H1 (cell line): ENCODE measurements at regions not wholly inside any gene's neighbourhood (a gene's known extent, or its start where the extent isn't known, plus 50 kb on each side); places are given as distances from the start of the nearest gene placed in this dataset.

Experiments used
- CTCF ChIA-PET: fragments of 300-600 bp; sonication (Branson Sonifier 250); formaldehyde crosslinking; loops from one replicate; lab custom pipeline; 2021; ENCODE audit not compliant: partially characterized antibody; lab: Charles Lee
- POLR2A ChIA-PET: fragments of 300-600 bp; sonication (Branson Sonifier 250); formaldehyde crosslinking; loops from one replicate; lab custom pipeline; 2021; ENCODE audit warnings: inconsistent platforms; ENCODE audit not compliant: partially characterized antibody; lab: Charles Lee
- DNase-seq, 2 experiments: peaks; one replicate each; pipeline versions ENCODE4 v3.0.0 to v3.0.0-alpha.2; 2010 to 2022; ENCODE audit warnings: low spot score in 2 of 2, low read depth in 1 of 2, mixed read lengths in 1 of 2
- FAIRE-seq: peaks from 2 replicates; lab custom pipeline; 2011; peaks lifted over from hg19 to GRCh38; lab: Jason Lieb, UNC
- H2AFZ ChIP-seq: 2 replicates; pipeline ENCODE4 v1.8.1; 2012; ENCODE audit warnings: low read length, inconsistent platforms
- H2AK5ac ChIP-seq: 2 replicates; pipeline ENCODE4 v1.6.1; 2013; ENCODE audit warnings: low read depth, low read length
- H2BK120ac ChIP-seq: replicated peaks from 2 replicates; pipeline ENCODE3; 2013; ENCODE audit warnings: low read depth, low read length, inconsistent platforms
- H2BK12ac ChIP-seq: 2 replicates; pipeline ENCODE4 v1.6.1; 2013; ENCODE audit warnings: low read depth, low read length
- H2BK15ac ChIP-seq: 2 replicates; pipeline ENCODE4 v1.6.1; 2013; ENCODE audit warnings: low read length
- H2BK20ac ChIP-seq: 2 replicates; pipeline ENCODE4 v1.6.1; 2013; ENCODE audit warnings: low read length
- H2BK5ac ChIP-seq: 2 replicates; pipeline ENCODE4 v1.6.1; 2013; ENCODE audit warnings: low read depth, low read length
- H3K14ac ChIP-seq: 2 replicates; pipeline ENCODE4 v1.6.1; 2013; ENCODE audit warnings: inconsistent platforms; ENCODE audit not compliant: insufficient read length
- H3K18ac ChIP-seq: 2 replicates; pipeline ENCODE4 v1.6.1; 2013; ENCODE audit warnings: low read length; ENCODE audit errors: extremely low read depth
- H3K23ac ChIP-seq: 2 replicates; pipeline ENCODE4 v1.6.1; 2013; ENCODE audit warnings: inconsistent platforms; ENCODE audit not compliant: insufficient read length
- H3K23me2 ChIP-seq: 2 replicates; pipeline ENCODE4 v1.6.1; 2013; ENCODE audit warnings: low read depth, low read length
- H3K27ac ChIP-seq: 2 replicates; pipeline ENCODE4 v1.6.1; 2011; ENCODE audit warnings: low read depth, low read length, inconsistent platforms
- H3K27me3 ChIP-seq, 4 experiments: replicated peaks in 1 of 4; 1 replicate in 1 of 4; 2 replicates in 3 of 4; pipeline versions ENCODE4 v1.6.1 to v1.8.1; 2011 to 2013; ENCODE audit warnings: low read length in 3 of 4, mild to moderate bottlenecking in 3 of 4, inconsistent platforms in 2 of 4, mixed read lengths in 2 of 4, moderate library complexity in 1 of 4; ENCODE audit not compliant: control insufficient read depth in 3 of 4, insufficient read depth in 3 of 4; ENCODE audit errors: extremely low read depth in 1 of 4
- H3K36me3 ChIP-seq, 4 experiments: 2 replicates each; pipeline versions ENCODE4 v1.6.1 to v1.8.1; 2011 to 2013; ENCODE audit warnings: mild to moderate bottlenecking in 4 of 4, low read length in 3 of 4, moderate library complexity in 2 of 4, control low read depth in 1 of 4, inconsistent platforms in 1 of 4; ENCODE audit not compliant: insufficient read depth in 4 of 4, control insufficient read depth in 2 of 4
- H3K4ac ChIP-seq: replicated peaks from 2 replicates; pipeline ENCODE3; 2013; ENCODE audit warnings: low read length, low read depth, mixed read lengths, inconsistent platforms; ENCODE audit not compliant: insufficient read length
- H3K4me1 ChIP-seq, 4 experiments: replicated peaks in 1 of 4; 1 replicate in 1 of 4; 2 replicates in 3 of 4; pipeline versions ENCODE4 v1.6.1 to v1.8.1; 2011 to 2013; ENCODE audit warnings: low read length in 3 of 4, inconsistent platforms in 2 of 4, mixed read lengths in 1 of 4; ENCODE audit not compliant: insufficient read depth in 4 of 4, control insufficient read depth in 3 of 4
- H3K4me2 ChIP-seq, 2 experiments: 2 replicates each; pipeline versions ENCODE4 v1.6.1 to v1.8.1; 2011 to 2013; ENCODE audit warnings: low read depth in 2 of 2, low read length in 2 of 2, control low read depth in 1 of 2, inconsistent platforms in 1 of 2, mild to moderate bottlenecking in 1 of 2; ENCODE audit not compliant: insufficient read depth in 1 of 2
- H3K4me3 ChIP-seq, 4 experiments: fragments of 200-600, 300-600 bp in 1 of 4; sonication (generic), shearing (Covaris generic), sonication (Bioruptor Twin) in 1 of 4; 2 replicates each; pipeline versions ENCODE4 v1.5.1 to v1.8.1; 2011 to 2016; ENCODE audit warnings: low read length in 4 of 4, low read depth in 3 of 4, control low read depth in 2 of 4, inconsistent platforms in 2 of 4, mild to moderate bottlenecking in 2 of 4, mixed read lengths in 1 of 4, moderate library complexity in 1 of 4; ENCODE audit not compliant: insufficient read depth in 2 of 4; ENCODE audit errors: extremely low read depth in 1 of 4
- H3K56ac ChIP-seq: replicated peaks from 2 replicates; pipeline ENCODE3; 2013; ENCODE audit warnings: low read depth, mild to moderate bottlenecking, mixed read lengths, low read length, inconsistent platforms; ENCODE audit not compliant: insufficient read length
- H3K79me1 ChIP-seq: 2 replicates; pipeline ENCODE4 v1.6.1; 2013; ENCODE audit warnings: low read depth, low read length, control low read depth
- H3K79me2 ChIP-seq, 2 experiments: 2 replicates each; pipeline versions ENCODE4 v1.6.1 to v1.8.1; 2012 to 2013; ENCODE audit warnings: low read length in 2 of 2, mild to moderate bottlenecking in 2 of 2, inconsistent platforms in 1 of 2; ENCODE audit not compliant: insufficient read depth in 2 of 2, control insufficient read depth in 1 of 2
- H3K9ac ChIP-seq, 4 experiments: replicated peaks in 1 of 4; 1 replicate in 1 of 4; 2 replicates in 3 of 4; pipeline versions ENCODE4 v1.6.1 to v1.8.1; 2011 to 2013; ENCODE audit warnings: low read depth in 3 of 4, low read length in 3 of 4, control low read depth in 2 of 4, mild to moderate bottlenecking in 2 of 4, moderate library complexity in 2 of 4, inconsistent platforms in 1 of 4; ENCODE audit errors: extremely low read depth in 1 of 4
- H3K9me3 ChIP-seq, 2 experiments: 2 replicates each; pipeline versions ENCODE4 v1.6.1 to v1.8.1; 2012 to 2013; ENCODE audit warnings: mild to moderate bottlenecking in 2 of 2, moderate library complexity in 2 of 2, control low read depth in 1 of 2, inconsistent platforms in 1 of 2, low read depth in 1 of 2, low read length in 1 of 2, mixed read lengths in 1 of 2; ENCODE audit not compliant: insufficient read depth in 2 of 2
- H4K20me1 ChIP-seq, 2 experiments: replicated peaks in 1 of 2; 2 replicates each; pipeline versions ENCODE3 to v1.8.1; 2011 to 2013; ENCODE audit warnings: inconsistent platforms in 2 of 2, low read length in 2 of 2, mild to moderate bottlenecking in 1 of 2; ENCODE audit not compliant: insufficient read depth in 2 of 2, control insufficient read depth in 1 of 2
- H4K5ac ChIP-seq: 2 replicates; pipeline ENCODE4 v1.6.1; 2013; ENCODE audit warnings: low read length, low read depth, mixed read lengths, inconsistent platforms; ENCODE audit not compliant: insufficient read length
- H4K8ac ChIP-seq: 2 replicates; pipeline ENCODE4 v1.8.0; 2013; ENCODE audit warnings: mild to moderate bottlenecking, moderate library complexity, low read length, inconsistent platforms; ENCODE audit not compliant: insufficient read depth; ENCODE audit errors: extremely low read depth
- H4K91ac ChIP-seq: replicated peaks from 2 replicates; pipeline ENCODE3; 2013; ENCODE audit warnings: low read length, mixed read lengths, inconsistent platforms; ENCODE audit not compliant: insufficient read length
- BRCA1 ChIP-seq: IDR thresholded peaks from 2 replicates; pipeline ENCODE4 v1.6.1; 2012; ENCODE audit warnings: low read depth, low read length, improper control_type of control experiment
- GTF2F1 ChIP-seq: IDR thresholded peaks from 2 replicates; pipeline ENCODE4 v1.6.1; 2012; ENCODE audit warnings: low read depth, low read length, improper control_type of control experiment, borderline replicate concordance
- RAD21 ChIP-seq, 2 experiments: IDR thresholded peaks in 1 of 2; conservative IDR thresholded peaks in 1 of 2; 2 replicates each; pipeline ENCODE4 v1.6.1; 2011; ENCODE audit warnings: low read depth in 2 of 2, low read length in 2 of 2, improper control_type of control experiment in 1 of 2, inconsistent platforms in 1 of 2, mild to moderate bottlenecking in 1 of 2, moderate library complexity in 1 of 2
- WGBS, 2 experiments: shearing (Covaris generic) in 1 of 2; methylation state at CpG; one replicate each; pipeline versions ENCODE4 v1.1.6 to v1.1.7; 2013 to 2015; ENCODE audit warnings: low lambda C conversion rate in 2 of 2, mixed read lengths in 2 of 2, inconsistent platforms in 1 of 2, low coverage in 1 of 2, missing lambda C conversion rate in 1 of 2; ENCODE audit not compliant: insufficient replicate concordance in 2 of 2, insufficient coverage in 1 of 2, insufficient read length in 1 of 2; ENCODE audit errors: extremely low coverage in 1 of 2, missing lambda C conversion rate in 1 of 2; 5-methylcytosine and 5-hydroxymethylcytosine counted together
- TF ChIP-seq, protein P1 (sequence below): IDR thresholded peaks from 2 replicates; pipeline ENCODE4 v1.6.1; 2012; ENCODE audit warnings: inconsistent platforms

DNA sequence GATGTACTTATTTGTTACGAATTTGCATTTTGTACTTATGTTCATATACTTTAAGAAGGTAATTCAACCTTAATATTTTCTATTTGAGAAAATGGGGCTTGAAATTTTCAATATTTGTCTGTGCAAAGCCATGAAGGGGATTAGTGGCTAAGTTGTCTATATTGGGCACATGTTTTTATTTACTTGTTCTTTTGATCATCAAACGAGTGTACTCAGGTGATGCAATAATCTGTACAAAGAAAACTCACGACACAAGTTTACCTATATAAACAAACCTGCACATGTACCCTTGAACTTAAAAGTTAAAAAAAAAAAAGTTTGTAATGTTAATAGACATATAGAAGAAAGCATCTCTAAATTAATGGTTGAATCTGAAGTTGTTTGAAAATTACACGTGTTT is 658.9 kb upstream of the SYT4 start:
- Histone ChIP-seq H3K36me3 (no peaks in the 10 kb centered on the region), H3K79me2 (no peaks in the 10 kb centered on the region), H3K4ac (no peak overlapping the region), H2BK12ac (no peak overlapping the region), H3K23ac (no peak overlapping the region), H3K14ac (no peak overlapping the region), H3K79me1 (no peaks in the 10 kb centered on the region), H4K8ac (no peak overlapping the region), H3K4me1 (no peaks in the 10 kb centered on the region), H4K20me1 (no peaks in the 10 kb centered on the region), H2BK120ac (no peak overlapping the region), H2BK20ac (no peak overlapping the region), H3K56ac (no peak overlapping the region), H3K4me2 (no peak overlapping the region), H2AFZ (no peak overlapping the region), H4K5ac (no peak overlapping the region), H2AK5ac (no peak overlapping the region), H2BK15ac (no peak overlapping the region), H2BK5ac (no peak overlapping the region), H3K23me2 (no peaks in the 10 kb centered on the region), H3K4me3 (no peak overlapping the region), H3K9ac (no peak overlapping the region), H3K27ac (no peak overlapping the region), H3K27me3 (no peaks in the 10 kb centered on the region), H3K18ac (no peak overlapping the region), H3K9me3 (no peaks in the 10 kb centered on the region), H4K91ac (no peak overlapping the region)
- DNase-seq: no peak
- CTCF ChIA-PET: no interaction called here
- POLR2A ChIA-PET: no interaction called here
- TF ChIP-seq RAD21 (IDR thresholded peaks at IDR 0.05 in 1 of 2, conservative IDR thresholded peaks at IDR 0.05 in 1 of 2; ENCODE audit: low read depth in 2 of 2, low read length in 2 of 2) (no peak), GTF2F1 (no peak), BRCA1 (no peak)
- TF ChIP-seq, protein P1, sequence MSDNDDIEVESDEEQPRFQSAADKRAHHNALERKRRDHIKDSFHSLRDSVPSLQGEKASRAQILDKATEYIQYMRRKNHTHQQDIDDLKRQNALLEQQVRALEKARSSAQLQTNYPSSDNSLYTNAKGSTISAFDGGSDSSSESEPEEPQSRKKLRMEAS: no peak
- FAIRE-seq: no peak
- 90% methylated on average over 4 of the region's 4 CpGs; no CpG with 5 or more reads in 1 of the 2 experiments for WGBS, 2 experiments
